DMS79 treated with DMSO at 0.1 percent for 48 hours (cell line): ENCODE measurements at regions not wholly inside any gene's neighbourhood (a gene's known extent, or its start where the extent isn't known, plus 50 kb on each side); places are given as distances from the start of the nearest gene placed in this dataset.

Source experiments
- DNase-seq: peaks from one replicate; lab custom pipeline; 2025; lab: John Stamatoyannopoulos, UW

DNA sequence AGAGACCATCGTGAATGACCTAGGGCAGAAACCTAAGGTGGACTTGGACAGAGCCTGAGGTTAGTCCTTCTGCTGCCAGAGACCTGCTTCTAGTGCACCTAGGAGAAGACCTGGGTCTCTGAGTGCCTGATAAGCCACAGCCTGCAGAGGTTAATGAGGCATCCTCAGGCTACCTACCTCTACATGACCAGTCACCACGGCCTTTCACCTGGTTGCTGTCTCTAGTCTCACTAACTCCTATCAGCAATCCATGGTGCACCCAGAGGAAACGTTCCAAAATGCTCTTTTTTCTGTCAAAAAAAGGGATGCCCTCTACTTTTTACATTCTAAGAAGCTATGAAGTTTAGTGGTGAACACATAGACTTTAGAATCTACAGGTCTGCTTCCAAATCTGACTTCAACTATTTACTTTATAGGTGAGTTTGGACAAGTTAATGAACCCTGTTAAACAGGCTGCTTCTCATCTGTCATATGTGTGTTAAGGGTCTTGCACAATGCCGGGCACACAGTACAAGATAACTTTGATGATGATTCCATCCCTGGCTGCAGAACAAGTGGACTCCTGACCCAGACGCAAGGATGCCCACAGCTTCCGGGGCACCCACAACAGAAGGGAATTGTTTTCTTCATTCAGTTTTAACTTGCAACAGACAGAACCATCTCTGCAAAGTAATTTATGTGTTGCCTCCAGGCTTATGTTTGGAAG, 469.9 kb upstream of the CDH5 start:
- no peak for DNase-seq

DNA sequence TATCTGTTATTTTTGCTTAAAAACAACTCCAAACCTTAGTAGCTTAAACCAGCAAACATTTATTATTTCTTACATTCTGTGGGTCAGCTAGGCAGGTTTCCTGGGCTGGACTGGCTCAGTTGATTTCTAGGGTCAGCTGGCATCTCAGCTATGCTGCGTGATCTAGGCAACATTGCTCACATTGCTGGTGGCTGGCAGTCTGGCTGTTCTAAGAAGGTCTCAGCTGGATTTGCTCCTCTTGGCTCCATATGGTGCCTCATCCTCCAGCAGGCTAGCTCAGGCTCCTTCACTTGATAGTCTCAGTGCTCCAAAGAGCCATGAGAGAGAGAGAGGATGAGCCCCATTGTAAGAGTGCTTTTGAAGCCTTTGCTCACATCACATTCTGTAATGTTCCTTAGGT, 470.6 kb upstream of the CDH5 start:
- no peak for DNase-seq

DNA sequence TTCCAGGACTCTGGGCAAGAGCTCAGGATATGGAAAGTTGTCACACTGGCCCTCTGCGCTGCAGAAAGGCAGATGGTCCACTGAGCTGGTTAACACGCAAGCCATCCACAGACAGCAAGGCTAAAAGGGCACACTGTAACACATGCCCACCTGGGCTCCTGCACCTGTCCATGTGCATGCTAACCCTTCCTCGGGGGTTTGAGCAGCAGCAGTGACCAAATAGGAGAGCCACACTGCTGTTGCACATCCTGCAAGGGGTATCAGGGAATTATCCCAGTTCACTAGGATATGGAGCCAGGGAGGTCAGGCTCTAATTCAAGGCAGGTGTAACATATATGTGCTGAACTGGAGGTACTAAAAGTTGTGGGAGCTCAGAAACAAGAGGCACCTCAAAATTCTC, 471.0 kb upstream of the CDH5 start:
- DNase-seq = no peak

DNA sequence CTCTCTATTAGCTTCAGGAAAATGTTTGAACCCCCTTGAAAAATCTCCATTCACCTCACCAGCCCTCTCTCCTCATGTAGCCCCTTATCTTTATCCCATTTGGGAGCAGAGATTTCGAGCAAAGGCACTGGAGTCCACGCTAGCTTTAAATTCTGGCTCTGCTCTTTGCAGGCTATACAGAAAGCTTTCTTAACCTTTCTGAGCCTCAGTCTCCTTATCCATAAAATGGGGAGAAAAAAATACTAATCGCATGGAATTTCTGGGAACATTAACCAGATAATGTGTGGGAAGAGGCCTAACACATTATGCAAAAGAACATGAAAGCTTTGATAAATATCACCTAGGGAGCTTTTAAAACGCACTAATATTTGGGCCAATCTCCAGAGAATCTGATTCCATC, 476.3 kb upstream of the CDH5 start:
- DNase-seq = no peak

GRCh38 chr16:65889533-65889966, 476.9 kb upstream of the CDH5 start:
- no peak for DNase-seq

- DNase-seq = no peak
These were observed 478.3 kb upstream of the CDH5 start for GRCh38 chr16:65888201-65888600.

DNA sequence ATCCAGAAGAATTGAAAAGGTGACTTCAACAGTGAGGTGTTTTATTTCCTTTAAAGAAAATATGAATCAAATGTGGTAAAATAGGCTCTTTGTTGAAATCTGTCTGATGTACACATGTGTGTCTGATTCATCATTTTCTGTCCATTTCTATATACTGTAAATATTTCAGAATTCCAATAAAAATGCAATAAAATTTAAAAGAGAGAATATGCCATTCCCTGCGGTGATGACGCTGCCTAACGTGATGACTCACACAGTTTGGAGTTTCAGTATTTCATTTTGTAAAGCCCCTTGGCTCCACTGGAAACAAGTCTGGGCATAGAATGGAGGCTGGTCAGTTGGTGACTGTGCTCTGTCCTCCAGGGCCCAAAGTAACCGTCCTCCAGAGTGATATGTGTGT, 482.5 kb upstream of the CDH5 start:
- DNase-seq = no peak

DNA sequence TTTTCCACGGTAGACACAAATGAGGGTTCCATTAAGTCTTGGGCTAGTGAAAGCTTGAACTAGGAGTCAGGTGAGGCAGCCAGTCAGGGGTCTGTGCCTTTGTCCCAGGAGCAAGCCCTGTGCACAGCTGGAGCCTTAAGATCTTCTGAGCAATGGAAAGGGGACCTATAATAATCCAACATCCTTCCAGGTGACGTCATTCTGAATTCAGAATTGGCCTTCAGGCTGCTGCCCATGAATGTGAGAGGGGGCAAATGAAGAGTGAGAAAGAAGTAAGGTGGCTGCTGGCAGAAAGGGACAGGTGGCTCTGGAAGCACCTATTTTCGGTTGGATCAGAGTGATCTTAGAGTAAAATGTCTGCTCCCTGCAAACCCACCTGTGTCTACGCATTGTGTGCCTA, 488.1 kb upstream of the CDH5 start:
- DNase-seq = no peak

DNA sequence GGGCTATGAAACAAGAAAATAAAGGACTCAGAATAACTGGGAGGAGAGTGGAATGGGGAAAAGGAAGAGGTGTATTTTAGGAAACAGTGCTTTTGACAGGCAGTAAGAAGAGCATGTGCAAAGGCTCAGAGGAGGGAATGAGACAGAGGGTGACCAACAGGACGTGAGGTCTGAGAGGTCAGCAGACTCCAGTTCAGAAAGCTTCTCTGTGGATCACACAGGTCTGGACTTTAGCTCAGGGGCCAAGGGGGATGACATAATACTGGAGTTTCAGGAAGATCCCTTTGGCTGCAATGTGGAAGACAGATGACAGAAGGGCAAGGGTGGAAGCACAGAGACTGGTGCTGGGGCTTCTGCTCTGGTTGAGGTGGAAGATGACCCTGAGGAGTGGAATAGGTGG, 489.9 kb upstream of the CDH5 start:
- DNase-seq = no peak

GRCh38 chr16:65876056-65876408, 490.5 kb upstream of the CDH5 start:
- DNase-seq = no peak

GRCh38 chr16:65875381-65876055, 491.0 kb upstream of the CDH5 start:
- DNase-seq = no peak

DNA sequence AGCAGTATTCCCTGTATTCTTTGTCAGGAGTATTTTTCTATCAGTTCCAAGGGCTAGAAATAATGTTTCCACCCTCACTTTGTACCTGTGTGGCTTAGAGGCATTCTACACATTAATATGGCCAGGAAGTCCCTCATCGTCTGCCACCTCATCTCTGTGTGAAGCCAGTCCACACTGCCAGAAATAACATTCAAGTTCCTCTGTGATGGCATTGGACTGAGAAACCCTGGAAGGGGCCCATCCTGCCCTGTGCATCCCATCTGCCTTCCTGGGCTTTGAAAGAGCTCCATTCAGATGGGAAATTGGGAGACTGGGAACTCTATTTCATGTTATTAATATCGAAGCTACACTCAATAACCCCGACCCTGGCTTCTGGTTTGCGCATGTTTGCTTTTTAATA, 497.2 kb upstream of the CDH5 start:
- DNase-seq = no peak

- no peak for DNase-seq
These were observed 499.1 kb upstream of the CDH5 start for GRCh38 chr16:65867276-65867960.

DNA sequence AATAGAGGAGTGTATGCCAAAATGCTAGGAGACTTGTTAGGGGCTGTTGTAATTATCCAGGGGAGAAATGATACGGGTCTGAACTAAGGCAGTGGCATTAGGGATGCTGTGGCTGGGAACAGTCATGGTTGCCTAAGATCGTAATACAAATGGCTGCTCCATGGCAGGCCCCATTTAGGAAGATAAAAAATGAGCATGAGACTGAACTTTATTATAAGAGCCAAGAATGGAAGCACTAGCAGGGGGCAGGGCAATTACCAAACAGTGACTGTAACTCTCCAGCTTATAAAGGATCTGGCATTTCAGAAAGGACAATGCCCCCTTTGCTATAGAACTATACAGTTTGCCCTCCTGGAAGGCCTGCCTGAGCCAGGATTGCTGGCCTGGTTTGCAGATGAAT, 503.3 kb upstream of the CDH5 start:
- DNase-seq = no peak

GRCh38 chr16:65861131-65861731, 505.3 kb upstream of the CDH5 start:
- no peak for DNase-seq

DNA sequence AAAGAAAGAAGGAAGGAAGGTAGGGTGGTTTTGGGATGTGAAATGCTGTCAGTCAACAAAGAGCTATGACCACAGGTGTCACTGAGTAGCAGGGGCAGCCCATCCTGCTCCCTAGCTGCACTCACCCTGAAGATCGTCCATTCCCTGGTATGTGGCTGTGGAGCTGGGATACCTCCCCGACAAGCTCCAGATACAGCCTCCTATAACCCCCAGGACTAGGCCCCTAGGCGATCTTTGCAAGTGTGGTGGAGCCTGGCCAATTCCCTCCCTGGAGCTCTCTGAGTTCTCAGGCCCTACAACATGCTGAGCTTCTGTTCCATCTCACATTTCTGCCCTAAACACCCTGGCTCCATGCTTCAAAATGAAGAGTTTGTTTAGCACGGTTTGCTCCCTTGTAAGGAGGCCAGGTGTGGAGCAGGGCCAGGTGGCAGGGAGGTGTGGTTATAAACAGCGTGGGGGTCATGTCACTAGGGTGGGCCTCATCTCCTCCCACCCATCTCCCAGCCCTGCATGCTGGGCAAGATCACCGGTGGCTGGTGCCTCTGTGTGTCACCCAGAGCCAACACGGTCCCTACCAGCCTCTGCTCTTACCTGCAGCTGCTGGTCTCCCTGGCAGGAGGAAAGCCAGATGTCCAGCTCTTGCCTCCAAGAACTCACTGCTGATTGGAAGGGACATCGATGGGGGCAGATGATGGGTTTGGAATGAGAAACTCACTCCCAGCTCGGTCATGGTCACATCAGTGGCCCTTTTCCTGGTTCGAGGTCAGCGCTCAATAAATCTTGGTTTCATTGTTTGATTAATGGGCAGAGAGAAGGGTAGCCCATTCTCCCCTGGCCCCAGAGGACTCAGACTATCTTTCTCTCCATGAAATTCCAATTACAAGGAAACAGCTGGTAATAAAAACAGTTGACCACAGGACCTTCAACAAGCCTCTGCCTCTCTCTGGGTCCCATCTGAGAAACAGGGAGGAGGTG, 511.0 kb upstream of the CDH5 start:
- DNase-seq = no peak

DNA sequence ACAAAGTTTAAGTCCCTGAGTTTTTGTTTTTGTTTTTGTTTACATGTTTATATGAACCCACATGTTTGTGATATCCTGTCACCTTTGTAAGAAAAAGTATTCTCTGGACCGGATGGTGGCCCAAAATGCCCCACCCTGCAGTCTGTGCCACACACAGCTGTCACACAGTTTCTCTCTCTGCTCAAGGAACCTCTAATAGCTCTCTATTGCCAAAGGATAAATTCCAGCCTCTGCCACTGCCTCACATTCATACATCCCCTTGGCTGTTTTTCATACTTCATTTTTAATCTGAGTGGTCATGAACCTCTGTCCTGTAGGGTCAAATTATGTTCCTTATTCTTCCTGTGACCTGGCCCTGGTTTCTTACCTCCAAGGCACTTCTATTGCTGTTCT, 520.3 kb upstream of the CDH5 start:
- DNase-seq = no peak

- DNase-seq = no peak
These were observed 520.9 kb upstream of the CDH5 start for GRCh38 chr16:65845466-65846209.

DNA sequence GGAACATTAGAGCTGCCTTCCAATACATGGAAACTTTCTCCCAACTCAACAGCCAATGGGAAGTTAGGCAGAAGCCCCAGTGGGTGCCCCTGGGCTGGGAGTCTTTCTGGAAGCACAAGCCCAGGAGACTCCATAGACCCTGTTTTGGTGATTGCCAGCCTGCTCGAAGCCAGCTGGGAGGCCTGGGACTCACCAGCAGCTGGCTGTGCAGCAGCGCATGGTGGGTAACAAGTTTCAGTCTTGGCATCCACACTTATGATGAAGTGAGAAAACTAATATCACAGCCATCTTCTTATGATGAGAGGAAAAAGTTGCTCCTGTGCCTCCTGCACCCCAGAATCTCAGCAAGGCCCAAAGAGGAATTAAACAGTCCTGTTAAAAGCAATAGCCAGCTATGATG, 522.5 kb upstream of the CDH5 start:
- no peak for DNase-seq

DNA sequence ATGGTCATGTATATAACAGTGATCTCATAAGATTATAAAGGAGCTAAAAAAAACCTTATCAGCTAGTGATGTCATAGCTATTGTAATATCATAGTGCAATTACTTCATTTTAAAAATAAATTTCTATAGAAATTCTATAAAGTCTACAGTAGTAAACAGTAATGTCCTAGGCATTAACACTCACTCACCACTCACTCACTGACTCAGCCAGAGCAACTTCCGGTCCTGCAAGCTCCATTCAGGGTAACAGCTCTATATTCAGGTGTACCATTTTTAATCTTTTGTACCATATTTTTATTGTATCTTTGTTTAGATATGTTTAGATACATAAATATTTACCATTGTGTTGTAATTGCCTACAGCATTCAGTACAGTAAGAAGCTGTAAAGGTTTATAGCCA, 524.4 kb upstream of the CDH5 start:
- DNase-seq = no peak

- no peak for DNase-seq
These were observed 528.5 kb upstream of the CDH5 start for GRCh38 chr16:65838001-65838400.
